Right lobe of liver (tissue), 4 donors: ENCODE measurements at regions not wholly inside any gene's neighbourhood (a gene's known extent, or its start where the extent isn't known, plus 50 kb on each side); places are given as distances from the start of the nearest gene placed in this dataset.

Experiments used
- POLR2A ChIP-seq: fragments of 450-650 bp; IDR thresholded peaks from one replicate; pipeline ENCODE4 v1.6.1; 2017; ENCODE audit warnings: antibody characterized with exemption, mild to moderate bottlenecking
- TF ChIP-seq, protein P1 (sequence below), 4 donors: fragments of 200-600 bp in 3 of 4; fragments of 450-650 bp in 1 of 4; IDR thresholded peaks; one replicate each; pipeline versions ENCODE4 v1.5.1 to v1.8.0; 2016 to 2022; ENCODE audit warnings: antibody characterized with exemption in 4 of 4, mild to moderate bottlenecking in 2 of 4
- donor health status: DM: no; HTN: no; CAD: no.
- donor health status: DM: no; HTN: no; CAD: no.
- donor health status: DM: no; HTN: yes; CAD: no.

DNA sequence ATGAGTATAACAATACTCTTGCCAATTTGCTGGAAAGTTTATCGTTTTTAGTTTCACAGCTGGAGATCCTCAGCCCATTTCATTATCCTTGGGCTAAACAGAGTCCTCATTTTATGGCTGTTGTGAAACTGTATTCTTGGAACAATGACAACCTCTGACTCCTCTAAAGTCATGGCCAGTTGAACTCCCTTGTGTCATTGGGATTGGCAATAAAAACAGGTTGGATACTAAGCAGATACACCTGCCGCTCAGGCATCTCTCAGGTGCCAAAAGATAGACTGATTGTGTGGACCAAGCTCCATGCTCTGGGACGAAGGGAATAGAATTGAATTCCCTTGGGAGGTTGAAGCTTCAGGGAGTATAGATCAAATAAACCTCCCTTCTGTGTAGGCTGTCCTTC, 182.2 kb downstream of the WDR11 start:
- TF ChIP-seq, protein P1, sequence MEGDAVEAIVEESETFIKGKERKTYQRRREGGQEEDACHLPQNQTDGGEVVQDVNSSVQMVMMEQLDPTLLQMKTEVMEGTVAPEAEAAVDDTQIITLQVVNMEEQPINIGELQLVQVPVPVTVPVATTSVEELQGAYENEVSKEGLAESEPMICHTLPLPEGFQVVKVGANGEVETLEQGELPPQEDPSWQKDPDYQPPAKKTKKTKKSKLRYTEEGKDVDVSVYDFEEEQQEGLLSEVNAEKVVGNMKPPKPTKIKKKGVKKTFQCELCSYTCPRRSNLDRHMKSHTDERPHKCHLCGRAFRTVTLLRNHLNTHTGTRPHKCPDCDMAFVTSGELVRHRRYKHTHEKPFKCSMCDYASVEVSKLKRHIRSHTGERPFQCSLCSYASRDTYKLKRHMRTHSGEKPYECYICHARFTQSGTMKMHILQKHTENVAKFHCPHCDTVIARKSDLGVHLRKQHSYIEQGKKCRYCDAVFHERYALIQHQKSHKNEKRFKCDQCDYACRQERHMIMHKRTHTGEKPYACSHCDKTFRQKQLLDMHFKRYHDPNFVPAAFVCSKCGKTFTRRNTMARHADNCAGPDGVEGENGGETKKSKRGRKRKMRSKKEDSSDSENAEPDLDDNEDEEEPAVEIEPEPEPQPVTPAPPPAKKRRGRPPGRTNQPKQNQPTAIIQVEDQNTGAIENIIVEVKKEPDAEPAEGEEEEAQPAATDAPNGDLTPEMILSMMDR (IDR thresholded peaks at IDR 0.05) = no peak
- TF ChIP-seq POLR2A = no peak
